Mucosa of descending colon (tissue), 3 donors: ENCODE measurements at regions not wholly inside any gene's neighbourhood (a gene's known extent, or its start where the extent isn't known, plus 50 kb on each side); places are given as distances from the start of the nearest gene placed in this dataset.
"Not testable (repeated sequence)": the region's sequence is repeated elsewhere in the genome, so short reads cannot be mapped to it uniquely, and the experiment has no call there.

Source experiments
- ATAC-seq: fragments of 200-7000 bp; cut with Tn5 transposase; one replicate; pipeline ENCODE4 v1.9.1; 2020; ENCODE audit warnings: mild to moderate bottlenecking, moderate library complexity
- DNase-seq, 3 donors: peaks; one replicate each; pipeline ENCODE4 v3.0.0-alpha.2; 2020
- H3K36me3 ChIP-seq: fragments of 200-600 bp; one replicate; pipeline ENCODE4 v1.8.0; 2021; ENCODE audit warnings: low read depth, mild to moderate bottlenecking
- H3K4me1 ChIP-seq: fragments of 200-600 bp; one replicate; pipeline ENCODE4 v1.8.0; 2021; ENCODE audit warnings: low read depth, mild to moderate bottlenecking
- H3K4me3 ChIP-seq: fragments of 200-600 bp; one replicate; pipeline ENCODE4 v1.8.0; 2021; ENCODE audit warnings: mild to moderate bottlenecking
- H3K9me3 ChIP-seq: fragments of 200-600 bp; one replicate; pipeline ENCODE4 v1.8.0; 2021; ENCODE audit warnings: mild to moderate bottlenecking
- CTCF ChIP-seq: fragments of 200-600 bp; IDR thresholded peaks from one replicate; pipeline ENCODE4 v1.8.0; 2022; ENCODE audit warnings: antibody characterized with exemption, mild to moderate bottlenecking
- intact Hi-C, 2 donors: fragments of 100-400 bp; cut with DNase I in 1 of 2; cut with micrococcal nuclease in 1 of 2; formaldehyde crosslinking; loops; one replicate each; pipeline versions ENCODE4 v1.11.0 to v1.11.1; 2022; cut with DNase I, micrococcal nuclease
- donor health status: DM: no; HTN: no; CAD: no; lungs with moderate emphysema.
- donor health status: DM: no; HTN: no; CAD: no.
- donor health status: DM: no; HTN: yes; CAD: no.

- no peak for TF ChIP-seq CTCF
- H3K9me3 ChIP-seq: no peaks in the 10 kb centered on the region
- intact Hi-C loops: no loop called here
- ATAC-seq (no peak), DNase-seq (no peak)
- H3K36me3 ChIP-seq: no peaks in the 10 kb centered on the region
- no peak overlapping the region for H3K4me3 ChIP-seq
- no peaks in the 10 kb centered on the region for H3K4me1 ChIP-seq
Observed at GRCh38 chr6:141398949-141399348, 733.8 kb upstream of the GJE1 start.

GRCh38 chr6:141395443-141396008 is 737.2 kb upstream of the GJE1 start:
- H3K4me1 ChIP-seq: no peaks in the 10 kb centered on the region
- intact Hi-C loops: no loop called here
- H3K36me3 ChIP-seq: no peaks in the 10 kb centered on the region
- TF ChIP-seq CTCF: no peak
- H3K9me3 ChIP-seq: no peaks in the 10 kb centered on the region
- no peak overlapping the region for H3K4me3 ChIP-seq
- ATAC-seq (no peak), DNase-seq (peak in 1 of 3 donors; percentile 33)

- ATAC-seq: peak; percentile 16
- intact Hi-C loops: no loop called here
- no peaks in the 10 kb centered on the region for H3K9me3 ChIP-seq
- peak in 1 of 3 donors; percentile 37 for DNase-seq
- TF ChIP-seq CTCF: no peak
- H3K4me3 ChIP-seq: no peak overlapping the region
- H3K4me1 ChIP-seq: no peaks in the 10 kb centered on the region
- no peaks in the 10 kb centered on the region for H3K36me3 ChIP-seq
Observed at GRCh38 chr6:141394565-141395051, 738.1 kb upstream of the GJE1 start.

- peak; percentile 23 for ATAC-seq
- intact Hi-C loops: no loop called here
- no peaks in the 10 kb centered on the region for H3K4me1 ChIP-seq
Observed at GRCh38 chr6:141394125-141394536, 738.6 kb upstream of the GJE1 start.

GRCh38 chr6:141393405-141394124 is 739.2 kb upstream of the GJE1 start:
- TF ChIP-seq CTCF: no peak
- Histone ChIP-seq H3K36me3 (no peaks in the 10 kb centered on the region), H3K9me3 (no peaks in the 10 kb centered on the region), H3K4me1 (no peaks in the 10 kb centered on the region), H3K4me3 (no peak overlapping the region)
- DNase-seq (peak in 1 of 3 donors; percentile 20), ATAC-seq (no peak)
- intact Hi-C loops: no loop called here

More at GRCh38 chr6:141394125-141394536, 738.6 kb upstream of the GJE1 start:
- no peak for TF ChIP-seq CTCF
- H3K4me3 ChIP-seq: no peak overlapping the region
- H3K36me3 ChIP-seq: no peaks in the 10 kb centered on the region
- H3K9me3 ChIP-seq: no peaks in the 10 kb centered on the region
- DNase-seq: peak in 1 of 3 donors; percentile 44

- H3K36me3 ChIP-seq, ATAC-seq, H3K9me3 ChIP-seq, DNase-seq, intact Hi-C loops, H3K4me3 ChIP-seq, H3K4me1 ChIP-seq: not testable (repeated sequence)
Observed at GRCh38 chr6:141391135-141391534, 741.6 kb upstream of the GJE1 start.
